HCT116 (cell line): ENCODE measurements at regions not wholly inside any gene's neighbourhood (a gene's known extent, or its start where the extent isn't known, plus 50 kb on each side); places are given as distances from the start of the nearest gene placed in this dataset.

ENCODE experiments used
- ATAC-seq: fragments of 200-7000 bp; cut with Tn5 transposase; 2 replicates; pipeline ENCODE4 v1.9.1; 2020; ENCODE audit warnings: mild to moderate bottlenecking, moderate library complexity
- BruUV-seq: library from RNA; stranded (reverse); fragments of 400-500 nt; replicated peaks from 2 replicates; lab custom pipeline; 2021; lab: Mats Ljungman, UMichigan
- CTCF ChIA-PET: fragments of 300-600 bp; sonication (Branson Sonifier 250); formaldehyde crosslinking; loops from one replicate; lab custom pipeline; 2021; ENCODE audit warnings: antibody characterized with exemption; lab: Charles Lee
- POLR2A ChIA-PET: fragments of 300-600, 350-600 bp; sonication (Branson Sonifier 250); formaldehyde crosslinking; loops from one replicate; lab custom pipeline; 2021; ENCODE audit warnings: antibody characterized with exemption; lab: Charles Lee
- RAD21 ChIA-PET, 2 experiments: fragments of 300-600 bp; sonication (Branson Sonifier 250); formaldehyde crosslinking; loops; one replicate each; lab custom pipeline; 2023; ENCODE audit warnings: low total read pairs in 2 of 2; ENCODE audit not compliant: uncharacterized antibody in 2 of 2, unreplicated experiment in 2 of 2, low non-redundant PET in 1 of 2; lab: Charles Lee
- DNase-seq: peaks from one replicate; pipeline ENCODE4 v3.0.0-alpha.2; 2010; ENCODE audit warnings: low read depth, low spot score
- H2AFZ ChIP-seq: fragments of 200-600 bp; shearing (Covaris generic), sonication (generic); 2 replicates; pipeline ENCODE4 v1.6.1; 2017; ENCODE audit warnings: low read depth, mixed run types, mixed read lengths, antibody characterized with exemption, low read length; ENCODE audit not compliant: poor library complexity, severe bottlenecking
- H3K27ac ChIP-seq: 2 replicates; pipeline ENCODE4 v1.5.1; 2012; ENCODE audit warnings: low read depth, low read length
- H3K27me3 ChIP-seq: fragments of 200-600 bp; sonication (generic); 2 replicates; pipeline ENCODE4 v1.6.1; 2016; ENCODE audit warnings: mixed run types, low read length, mixed read lengths; ENCODE audit not compliant: insufficient read depth
- H3K36me3 ChIP-seq, 2 experiments: fragments of 200-500 bp in 1 of 2; fragments of 200-600 bp in 1 of 2; sonication (Bioruptor generic) in 1 of 2; sonication (generic) in 1 of 2; 2 replicates each; pipeline versions ENCODE4 v1.5.1 to v1.6.1; 2014 to 2016; ENCODE audit warnings: low read length in 2 of 2, inconsistent platforms in 1 of 2, mixed read lengths in 1 of 2, mixed run types in 1 of 2; ENCODE audit not compliant: insufficient read depth in 2 of 2, control insufficient read depth in 1 of 2
- H3K4me1 ChIP-seq, 2 experiments: fragments of 200-600 bp in 1 of 2; sonication (generic) in 1 of 2; 2 replicates each; pipeline versions ENCODE4 v1.5.1 to v1.6.1; 2012 to 2017; ENCODE audit warnings: low read length in 2 of 2, inconsistent platforms in 1 of 2, mild to moderate bottlenecking in 1 of 2, mixed read lengths in 1 of 2, mixed run types in 1 of 2, moderate library complexity in 1 of 2; ENCODE audit not compliant: insufficient read depth in 2 of 2, control insufficient read depth in 1 of 2
- H3K4me2 ChIP-seq: fragments of 200-600 bp; sonication (generic); 2 replicates; pipeline ENCODE4 v1.6.1; 2017; ENCODE audit warnings: mixed run types, low read length, mixed read lengths
- H3K4me3 ChIP-seq, 2 experiments: fragments of 200-600 bp in 1 of 2; sonication (generic) in 1 of 2; replicated peaks in 1 of 2; 2 replicates each; pipeline ENCODE4 v1.5.1; 2011 to 2016; ENCODE audit warnings: low read length in 2 of 2, control low read depth in 1 of 2, low read depth in 1 of 2, mild to moderate bottlenecking in 1 of 2, mixed read lengths in 1 of 2, mixed run types in 1 of 2
- H3K79me2 ChIP-seq: fragments of 200-600 bp; sonication (generic); 2 replicates; pipeline ENCODE4 v1.6.1; 2017; ENCODE audit warnings: mild to moderate bottlenecking, mixed run types, low read length, moderate library complexity, mixed read lengths; ENCODE audit not compliant: insufficient read depth
- H3K9ac ChIP-seq: fragments of 200-600 bp; sonication (generic); 2 replicates; pipeline ENCODE4 v1.6.1; 2016; ENCODE audit warnings: low read length, mixed read lengths
- H3K9me2 ChIP-seq: fragments of 200-600 bp; sonication (generic), shearing (Covaris generic); 2 replicates; pipeline ENCODE4 v1.6.1; 2017; ENCODE audit warnings: mixed run types, mild to moderate bottlenecking, moderate library complexity; ENCODE audit not compliant: insufficient read depth
- H3K9me3 ChIP-seq, 2 experiments: fragments of 200-500 bp in 1 of 2; fragments of 200-600 bp in 1 of 2; sonication (Bioruptor generic) in 1 of 2; sonication (generic) in 1 of 2; 2 replicates each; pipeline ENCODE4 v1.6.1; 2014 to 2017; ENCODE audit warnings: low read length in 2 of 2, mixed read lengths in 2 of 2, inconsistent platforms in 1 of 2, low read depth in 1 of 2, mild to moderate bottlenecking in 1 of 2, mixed run types in 1 of 2, moderate library complexity in 1 of 2; ENCODE audit not compliant: control insufficient read depth in 1 of 2, insufficient read depth in 1 of 2
- H4K20me1 ChIP-seq: fragments of 200-600 bp; sonication (generic), shearing (Covaris generic); 2 replicates; pipeline ENCODE4 v1.6.1; 2017; ENCODE audit warnings: mixed run types, mild to moderate bottlenecking, moderate library complexity; ENCODE audit not compliant: insufficient read depth
- CBX3 ChIP-seq: IDR thresholded peaks from 2 replicates; pipeline ENCODE4 v1.6.1; 2012; ENCODE audit warnings: low read depth
- CEBPB ChIP-seq: IDR thresholded peaks from 2 replicates; pipeline ENCODE4 v1.6.1; 2012; ENCODE audit warnings: low read depth
- EGR1 ChIP-seq: IDR thresholded peaks from 2 replicates; pipeline ENCODE4 v1.6.1; 2012; ENCODE audit warnings: low read depth
- EZH2 ChIP-seq: fragments of 200-600 bp; sonication (generic); IDR thresholded peaks from 2 replicates; pipeline ENCODE4 v1.6.1; 2017; ENCODE audit warnings: antibody characterized with exemption, mixed run types
- JUND ChIP-seq: IDR thresholded peaks from 2 replicates; pipeline ENCODE4 v1.6.1; 2012
- RAD21 ChIP-seq: IDR thresholded peaks from 2 replicates; pipeline ENCODE4 v1.6.1; 2012; ENCODE audit warnings: low read depth, mild to moderate bottlenecking
- SRF ChIP-seq: IDR thresholded peaks from 2 replicates; pipeline ENCODE4 v1.6.1; 2012; ENCODE audit warnings: low read depth
- YY1 ChIP-seq: IDR thresholded peaks from 2 replicates; pipeline ENCODE4 v1.6.1; 2011; ENCODE audit warnings: low read length, low read depth, moderate library complexity, mild to moderate bottlenecking; ENCODE audit not compliant: insufficient replicate concordance; ENCODE audit errors: extremely low read depth
- intact Hi-C: fragments of 100-400 bp; cut with micrococcal nuclease; formaldehyde crosslinking; loops from 2 replicates; pipeline ENCODE4 v1.10.0; 2022
- TF ChIP-seq, protein P1 (sequence below), 3 experiments: fragments of 200-600 bp in 1 of 3; sonication (generic) in 1 of 3; IDR thresholded peaks in 2 of 3; conservative IDR thresholded peaks in 1 of 3; 2 replicates each; pipeline ENCODE4 v1.5.1; 2012 to 2017; ENCODE audit warnings: low read depth in 2 of 3, low read length in 2 of 3, antibody characterized with exemption in 1 of 3, borderline replicate concordance in 1 of 3, control low read depth in 1 of 3, mild to moderate bottlenecking in 1 of 3, mixed read lengths in 1 of 3, mixed run types in 1 of 3, moderate library complexity in 1 of 3; ENCODE audit not compliant: insufficient read depth in 1 of 3

DNA sequence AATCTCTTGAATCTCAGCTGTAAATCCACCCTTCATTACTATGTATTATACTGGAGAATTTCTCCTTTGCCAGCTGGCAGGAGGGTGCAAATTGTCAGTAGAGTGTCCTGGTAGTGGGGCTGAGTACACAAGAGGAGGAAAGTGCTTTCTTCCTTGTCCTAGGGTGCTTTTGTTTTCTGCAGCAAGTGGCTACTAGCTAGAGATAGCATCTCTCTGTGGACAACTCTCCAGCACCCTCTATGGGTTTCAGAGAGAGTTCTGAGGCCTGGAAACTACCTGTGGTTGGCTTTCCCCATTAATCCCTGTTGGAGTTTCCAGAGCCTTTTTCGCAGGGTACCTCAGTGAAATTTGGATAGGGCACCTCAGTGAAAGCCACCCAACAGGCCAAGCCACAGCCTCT, 422.5 kb upstream of the RGS17 start:
- ATAC-seq, result peak; percentile 82
- H2AFZ ChIP-seq, result no peak overlapping the region
- POLR2A ChIA-PET, result no interaction called here
- H3K36me3 ChIP-seq, result no peaks in the 10 kb centered on the region
- H3K4me2 ChIP-seq, result no peak overlapping the region
- no TSS peak for BruUV-seq
- no peaks in the 10 kb centered on the region for H3K27me3 ChIP-seq
- intact Hi-C loops, result loop anchor here (1.0 kb wide), 1 partner anchor 322 kb away; no protein-coding TSS in a partner anchor
- H3K9me3 ChIP-seq, result no peaks in the 10 kb centered on the region
- no peak overlapping the region for H3K27ac ChIP-seq
- no peaks in the 10 kb centered on the region for H3K4me1 ChIP-seq
- TF ChIP-seq, protein P1, sequence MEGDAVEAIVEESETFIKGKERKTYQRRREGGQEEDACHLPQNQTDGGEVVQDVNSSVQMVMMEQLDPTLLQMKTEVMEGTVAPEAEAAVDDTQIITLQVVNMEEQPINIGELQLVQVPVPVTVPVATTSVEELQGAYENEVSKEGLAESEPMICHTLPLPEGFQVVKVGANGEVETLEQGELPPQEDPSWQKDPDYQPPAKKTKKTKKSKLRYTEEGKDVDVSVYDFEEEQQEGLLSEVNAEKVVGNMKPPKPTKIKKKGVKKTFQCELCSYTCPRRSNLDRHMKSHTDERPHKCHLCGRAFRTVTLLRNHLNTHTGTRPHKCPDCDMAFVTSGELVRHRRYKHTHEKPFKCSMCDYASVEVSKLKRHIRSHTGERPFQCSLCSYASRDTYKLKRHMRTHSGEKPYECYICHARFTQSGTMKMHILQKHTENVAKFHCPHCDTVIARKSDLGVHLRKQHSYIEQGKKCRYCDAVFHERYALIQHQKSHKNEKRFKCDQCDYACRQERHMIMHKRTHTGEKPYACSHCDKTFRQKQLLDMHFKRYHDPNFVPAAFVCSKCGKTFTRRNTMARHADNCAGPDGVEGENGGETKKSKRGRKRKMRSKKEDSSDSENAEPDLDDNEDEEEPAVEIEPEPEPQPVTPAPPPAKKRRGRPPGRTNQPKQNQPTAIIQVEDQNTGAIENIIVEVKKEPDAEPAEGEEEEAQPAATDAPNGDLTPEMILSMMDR (IDR thresholded peaks at IDR 0.05 in 2 of 3, conservative IDR thresholded peaks at IDR 0.05 in 1 of 3; ENCODE audit: borderline replicate concordance in 1 of 3, insufficient read depth in 1 of 3, low read depth in 2 of 3, low read length in 2 of 3), result peak in 2 of 3 experiments; percentile 50 to 64; a peak in 4 of 6 replicates
- TF ChIP-seq EGR1, result no peak
- TF ChIP-seq RAD21, result peak; percentile 55
- DNase-seq, result peak; percentile 7
- H3K79me2 ChIP-seq, result no peaks in the 10 kb centered on the region
- no peaks in the 10 kb centered on the region for H4K20me1 ChIP-seq
- no peak overlapping the region for H3K9ac ChIP-seq
- H3K4me3 ChIP-seq, result no peak overlapping the region
- RAD21 ChIA-PET, result no interaction called here
- H3K9me2 ChIP-seq, result no peaks in the 10 kb centered on the region
- CTCF ChIA-PET, result interaction anchor here (0.6 to 1.3 kb wide), 6 partner anchors 13 to 394 kb away, joined by 3 to 11 read pairs (median 4); no protein-coding TSS in a partner anchor

DNA sequence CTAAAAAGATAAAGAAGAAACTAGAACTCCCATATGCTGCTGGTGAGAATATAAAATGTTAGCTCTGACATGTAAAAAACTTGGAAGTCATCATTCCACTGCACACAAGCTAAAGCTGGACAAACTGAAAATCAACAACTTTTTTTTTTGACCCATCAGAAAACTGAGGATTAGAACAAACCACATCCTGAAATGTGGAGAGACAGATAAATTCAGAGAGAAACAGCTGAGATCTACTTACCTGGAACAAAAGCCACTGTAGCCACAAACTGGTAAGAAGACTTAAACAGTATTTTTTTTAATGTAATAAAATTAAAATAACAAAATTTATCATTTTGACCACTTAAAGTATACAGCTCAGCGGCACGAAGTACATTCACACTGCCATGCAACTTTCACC, 408.5 kb upstream of the RGS17 start:
- intact Hi-C loops, result no loop called here
- H3K4me2 ChIP-seq, result no peak overlapping the region
- no peaks in the 10 kb centered on the region for H3K4me1 ChIP-seq
- no peaks in the 10 kb centered on the region for H4K20me1 ChIP-seq
- no peaks in the 10 kb centered on the region; the same call in 1 of the 2 replicates for H3K27me3 ChIP-seq
- ChIA-PET POLR2A (no interaction called here), CTCF (no interaction called here), RAD21 (no interaction called here)
- H3K9me3 ChIP-seq, result no peaks in the 10 kb centered on the region
- ATAC-seq (no peak), DNase-seq (no peak)
- no peak overlapping the region for H3K9ac ChIP-seq
- no peaks in the 10 kb centered on the region for H3K79me2 ChIP-seq
- BruUV-seq, result no TSS peak
- H3K4me3 ChIP-seq, result no peak overlapping the region
- H3K9me2 ChIP-seq, result no peaks in the 10 kb centered on the region
- H3K27ac ChIP-seq, result no peak overlapping the region
- H2AFZ ChIP-seq, result no peak overlapping the region
- TF ChIP-seq YY1, result no peak
- TF ChIP-seq, protein P1 (IDR thresholded peaks at IDR 0.05 in 2 of 3, conservative IDR thresholded peaks at IDR 0.05 in 1 of 3; ENCODE audit: borderline replicate concordance in 1 of 3, insufficient read depth in 1 of 3, low read depth in 2 of 3, low read length in 2 of 3), result no peak
- TF ChIP-seq SRF, result no peak
- no peak for TF ChIP-seq RAD21
- no peak for TF ChIP-seq EZH2
- TF ChIP-seq JUND, result no peak
- TF ChIP-seq EGR1, result no peak
- TF ChIP-seq CBX3, result no peak
- no peak for TF ChIP-seq CEBPB
- no peaks in the 10 kb centered on the region for H3K36me3 ChIP-seq
